ENCODE measurements at regions not wholly inside any gene's neighbourhood (a gene's known extent, or its start where the extent isn't known, plus 50 kb on each side); places are given as distances from the start of the nearest gene placed in this dataset.
"Not testable (repeated sequence)": the region's sequence is repeated elsewhere in the genome, so short reads cannot be mapped to it uniquely, and the experiment has no call there.

DNA sequence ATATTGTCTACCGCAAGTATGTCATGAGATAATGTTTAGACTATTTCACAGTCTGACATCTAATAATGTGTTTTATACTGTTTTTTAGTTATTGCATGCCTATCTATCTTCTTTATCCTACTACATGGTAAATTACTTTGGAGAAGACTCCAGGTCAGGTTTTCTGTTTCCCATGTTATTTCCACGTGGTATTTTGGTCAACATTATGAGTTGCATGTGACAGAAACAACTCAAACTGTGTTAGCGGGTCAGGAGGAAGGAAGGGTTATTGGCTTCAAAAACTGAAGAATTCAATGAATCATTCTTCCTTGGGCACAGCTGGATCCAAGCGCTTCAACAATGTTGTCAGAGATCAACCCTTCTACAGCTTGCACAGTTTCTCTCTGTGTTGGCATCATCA is 252.1 kb upstream of the CCNG1 start:
- no peak for DNase-seq

DNA sequence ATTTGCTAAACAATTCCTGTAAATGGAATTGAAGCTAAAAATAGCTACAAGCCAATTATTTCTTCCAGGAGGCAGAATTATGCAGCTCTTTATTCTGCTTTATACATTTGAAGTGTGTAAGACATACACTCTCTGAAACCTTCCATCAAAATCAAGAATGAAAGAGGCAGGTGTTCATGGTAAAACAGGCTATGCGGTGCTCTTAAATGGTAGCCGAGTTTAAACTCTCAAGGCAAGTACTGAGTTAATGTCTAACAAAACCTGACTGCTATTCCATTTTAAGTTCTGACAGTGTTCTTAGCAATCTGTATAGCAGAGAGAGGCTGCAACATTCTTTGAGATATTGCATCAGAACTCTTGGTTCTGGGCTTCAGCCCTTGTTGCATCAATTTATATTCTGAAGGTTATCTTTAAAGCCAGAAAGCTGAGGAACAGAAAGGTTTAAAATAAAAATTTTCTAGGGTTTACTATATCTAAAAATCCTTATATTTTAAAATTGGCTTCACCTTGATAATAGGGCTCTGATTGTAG is 248.3 kb upstream of the CCNG1 start:
- DNase-seq: no peak

DNA sequence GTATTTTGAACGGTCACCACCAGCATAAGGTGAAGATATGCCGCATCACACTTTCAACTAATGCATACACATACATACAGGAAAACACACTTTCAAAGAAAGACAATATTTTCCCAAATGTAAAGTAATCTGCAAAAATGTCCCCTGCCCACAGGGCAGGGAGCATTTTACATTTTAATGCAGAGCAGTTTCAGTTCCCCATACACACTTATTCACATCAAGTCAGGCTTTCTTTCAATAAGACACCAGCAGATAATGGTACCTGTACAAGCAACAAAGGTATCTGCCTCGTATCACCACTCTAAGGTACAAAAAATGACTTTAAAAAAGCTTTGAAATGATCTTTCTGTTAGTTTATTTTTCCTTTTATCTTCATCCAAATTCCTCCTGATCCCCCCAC is 247.1 kb upstream of the CCNG1 start:
- DNase-seq: no peak

DNA sequence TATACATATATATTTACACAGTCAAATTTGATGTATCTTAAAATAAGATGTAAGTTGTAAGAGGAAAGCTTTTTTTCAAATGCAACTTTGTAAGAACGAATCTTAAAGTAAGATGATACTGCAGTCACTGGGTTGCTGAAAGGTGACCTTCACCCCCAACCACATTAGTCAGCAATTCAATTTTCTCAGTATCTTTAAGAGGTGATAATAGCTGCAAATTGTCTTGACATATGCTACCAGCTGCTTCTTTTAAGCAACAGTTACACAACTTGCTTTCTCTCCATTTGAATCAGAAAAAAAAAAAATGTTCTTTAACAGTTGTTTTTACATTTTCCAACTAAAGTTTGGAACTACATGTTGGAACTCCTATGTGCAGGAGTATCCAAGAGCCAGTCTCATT is 246.6 kb upstream of the CCNG1 start:
- no peak for DNase-seq

DNA sequence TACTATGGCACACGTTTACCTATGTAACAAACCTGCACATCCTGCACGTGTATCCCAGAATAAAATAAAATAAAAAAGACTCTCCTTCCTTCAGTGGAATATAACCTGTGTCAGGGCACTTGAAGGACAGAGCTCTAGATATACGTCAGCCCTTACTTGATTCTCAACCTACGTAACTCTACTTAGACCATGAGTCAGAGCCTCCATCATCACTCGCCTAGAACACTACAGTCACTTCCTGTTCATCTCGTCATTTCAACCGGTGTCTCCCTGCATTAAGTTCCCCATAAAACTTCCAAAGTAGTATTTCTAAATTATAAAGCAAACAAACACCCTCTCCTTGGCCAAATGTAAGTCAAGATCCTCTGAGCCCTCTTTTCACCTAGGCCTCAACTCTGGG is 243.5 kb upstream of the CCNG1 start:
- no peak for DNase-seq

DNA sequence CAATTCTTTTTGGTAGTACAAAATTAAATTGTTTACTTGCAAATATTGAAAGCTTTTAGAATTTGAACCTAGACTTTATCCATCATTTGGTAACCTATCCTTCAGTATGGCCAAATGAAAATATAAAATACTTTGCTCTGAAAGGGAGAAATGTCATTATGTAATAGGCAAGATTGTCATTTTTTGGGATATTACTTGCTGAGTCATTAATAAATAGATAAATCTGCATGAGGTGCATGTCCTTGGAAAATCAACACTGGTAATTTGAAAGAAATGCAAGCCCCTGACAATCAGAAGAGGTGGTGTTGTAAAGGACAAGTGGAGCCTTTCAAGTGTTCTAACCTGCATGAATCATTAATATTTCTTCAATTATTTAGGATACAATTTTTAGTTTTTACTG is 231.8 kb upstream of the CCNG1 start:
- no peak for DNase-seq

DNA sequence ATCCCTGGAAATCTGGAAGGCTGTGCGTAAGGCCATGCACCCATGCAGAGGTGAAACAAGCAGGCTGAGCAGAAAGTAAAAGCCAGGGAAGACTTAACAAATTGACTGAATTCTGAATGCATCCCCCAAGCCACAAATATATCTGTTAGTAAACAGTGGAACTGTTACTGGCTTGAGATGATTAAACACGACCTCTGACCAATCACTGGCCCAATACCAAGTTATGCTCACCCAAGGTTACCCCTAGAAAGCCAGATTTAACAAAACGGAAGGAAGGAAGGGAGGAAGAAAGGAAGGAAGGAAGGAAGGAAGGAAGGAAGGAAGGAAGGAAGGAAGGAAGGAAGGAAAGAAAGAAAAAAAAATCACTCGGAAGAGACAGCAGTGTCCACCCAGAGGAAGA is 215.8 kb upstream of the CCNG1 start:
- no peak for DNase-seq

DNA sequence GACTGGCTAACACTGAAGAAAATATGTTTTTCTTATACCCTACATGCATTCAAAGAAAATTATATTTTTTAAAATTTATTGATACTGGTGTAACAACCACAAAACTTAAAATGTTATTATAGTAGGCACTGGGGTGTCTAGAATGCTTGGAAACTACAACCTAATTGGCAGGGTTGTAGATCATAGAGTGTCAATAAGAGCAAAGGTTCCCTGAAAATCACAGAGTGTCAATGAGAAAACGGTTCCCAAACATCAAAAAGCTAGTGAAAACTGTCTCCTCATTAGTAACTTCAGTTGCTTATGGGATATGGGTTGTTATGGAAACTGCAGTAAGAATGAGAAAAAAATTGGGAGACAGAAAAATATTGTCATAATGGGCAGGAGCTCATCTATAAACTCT is 214.4 kb upstream of the CCNG1 start:
- DNase-seq: no peak

DNA sequence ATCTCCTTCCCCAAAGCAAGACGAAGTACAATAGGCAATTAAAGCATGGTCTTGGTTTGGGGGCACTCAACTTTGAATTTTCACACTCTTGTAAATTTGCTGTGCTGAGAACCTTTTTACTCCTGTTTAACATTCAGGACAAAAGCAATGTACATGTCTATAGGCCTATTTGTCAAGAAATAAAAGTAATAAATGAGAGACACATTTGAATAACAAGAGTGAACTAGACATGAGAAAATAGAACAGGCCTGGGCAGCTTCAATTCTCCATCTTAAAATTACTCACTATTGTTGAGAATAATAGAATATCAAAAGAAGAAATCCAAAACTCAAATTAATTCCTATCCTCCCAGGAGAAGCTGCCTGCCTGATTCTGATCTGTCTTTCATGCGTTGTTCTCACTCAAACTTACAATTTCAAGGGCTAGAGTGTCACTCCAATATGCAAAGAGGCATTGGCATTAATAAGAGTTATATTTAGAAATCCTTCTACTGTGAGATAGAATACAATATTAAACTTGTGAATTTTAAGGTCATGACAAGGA is 192.9 kb upstream of the CCNG1 start:
- DNase-seq: no peak

DNA sequence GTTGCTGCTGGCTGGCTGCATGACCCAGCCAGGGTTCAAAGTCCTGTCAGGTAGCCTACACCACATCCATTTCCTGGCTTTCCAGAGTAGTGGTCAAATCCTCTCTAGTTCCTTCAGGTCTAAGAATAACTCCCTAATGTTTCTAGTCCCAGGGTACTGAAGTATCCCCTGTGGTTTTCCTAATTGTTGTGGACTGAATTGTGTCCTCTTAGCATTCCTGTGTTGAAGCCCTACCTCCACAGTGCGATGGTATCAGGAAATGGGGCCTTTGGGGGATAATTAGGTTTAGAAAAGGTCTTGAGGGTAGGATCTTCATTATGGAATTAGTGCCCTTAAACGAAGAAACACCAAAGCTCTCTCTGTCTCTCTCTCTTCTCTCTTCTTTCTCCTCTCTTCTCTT is 191.8 kb upstream of the CCNG1 start:
- no peak for DNase-seq

DNA sequence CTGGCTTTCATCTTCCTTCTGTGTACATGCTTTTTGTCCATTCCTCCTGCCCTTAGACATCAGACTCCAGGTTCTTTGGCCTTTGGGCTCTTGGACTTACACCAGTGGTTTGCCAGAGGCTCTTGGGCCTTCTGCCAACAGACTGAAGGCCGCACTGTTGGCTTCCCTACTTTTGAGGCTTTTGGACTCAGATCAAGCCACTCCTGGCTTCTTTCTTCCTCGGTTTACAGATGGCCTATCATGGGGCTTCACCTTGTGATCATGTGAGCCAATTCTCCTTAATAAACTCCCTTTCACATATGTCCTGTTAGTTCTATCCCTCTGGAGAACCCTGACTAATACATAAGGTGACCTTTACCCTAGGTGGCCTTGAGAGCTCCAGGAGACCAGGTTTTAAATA is 189.1 kb upstream of the CCNG1 start:
- DNase-seq: peak; percentile 11

DNA sequence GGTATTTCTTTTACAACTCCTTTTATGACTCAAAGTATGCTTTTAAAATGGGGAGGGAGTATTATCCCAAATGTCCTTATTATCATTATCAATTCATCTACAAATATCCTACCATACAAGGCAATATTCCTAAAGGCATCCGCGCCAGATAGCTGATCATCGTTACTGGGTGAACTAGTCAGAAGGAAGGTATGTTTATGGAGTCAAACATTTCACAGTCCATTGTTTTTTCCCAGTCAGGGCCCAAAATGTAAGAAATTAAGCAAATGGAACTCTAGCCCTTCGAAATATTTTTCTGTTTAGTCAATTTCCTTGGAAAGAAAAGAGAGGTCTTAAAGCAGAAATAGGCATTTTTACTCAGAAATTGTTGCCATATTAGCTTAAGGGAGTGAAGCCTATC is 188.5 kb upstream of the CCNG1 start:
- DNase-seq: peak; percentile 78

DNA sequence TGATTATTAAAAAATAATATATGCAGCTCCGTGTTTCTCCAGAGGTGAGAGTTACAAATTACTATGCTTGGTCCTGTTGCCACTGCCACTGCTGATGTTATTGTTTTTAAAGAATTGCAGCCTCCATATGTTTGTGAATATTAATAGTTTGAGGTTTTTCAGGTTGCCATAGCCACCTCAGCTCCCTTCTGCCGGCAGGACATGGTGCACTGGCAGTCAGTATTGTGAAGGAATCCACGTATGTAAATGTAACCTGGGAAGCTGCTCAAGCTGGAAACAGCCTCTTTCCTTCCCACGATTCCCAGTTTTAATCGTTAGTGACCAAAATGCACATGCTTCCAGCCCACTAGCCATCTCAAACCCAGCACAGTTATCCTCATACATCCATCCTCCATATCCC is 184.4 kb upstream of the CCNG1 start:
- DNase-seq: no peak

DNA sequence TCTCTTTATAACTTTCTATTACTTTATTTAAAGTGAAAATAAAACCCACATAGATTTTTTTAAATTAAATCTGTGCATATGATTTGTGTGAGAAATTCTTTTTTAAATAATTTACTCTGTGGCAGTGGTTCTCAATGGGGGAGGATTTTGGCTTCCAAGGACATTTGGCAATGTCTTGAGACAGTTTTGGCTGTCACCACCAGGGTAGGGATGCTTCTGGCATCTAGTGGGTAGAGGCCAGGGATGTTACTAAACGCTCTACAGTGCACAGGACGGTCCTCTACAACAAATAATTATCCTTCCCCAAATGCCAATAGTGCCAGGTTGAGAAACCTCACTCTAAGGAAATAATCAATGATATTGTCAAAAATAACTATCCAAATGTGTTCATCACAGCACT is 177.9 kb upstream of the CCNG1 start:
- no peak for DNase-seq

DNA sequence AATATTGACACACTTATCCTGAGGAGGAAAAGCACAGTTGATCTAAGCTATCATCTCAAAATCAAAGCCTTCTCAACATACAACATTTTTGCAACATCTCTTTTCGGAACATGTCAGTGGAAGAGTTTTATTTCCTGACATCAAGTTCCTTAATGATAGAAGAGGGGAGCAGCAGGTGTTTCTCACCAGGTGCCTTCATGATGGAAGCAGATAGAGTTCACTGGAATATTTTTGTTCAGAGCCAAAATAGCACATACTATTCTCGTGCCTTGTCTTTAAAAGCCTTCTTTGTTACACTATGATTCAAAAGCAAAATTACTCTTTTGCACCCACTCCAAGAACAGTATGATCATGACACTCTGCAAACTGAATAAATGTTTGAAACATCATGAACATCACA is 176.9 kb upstream of the CCNG1 start:
- DNase-seq: no peak

DNA sequence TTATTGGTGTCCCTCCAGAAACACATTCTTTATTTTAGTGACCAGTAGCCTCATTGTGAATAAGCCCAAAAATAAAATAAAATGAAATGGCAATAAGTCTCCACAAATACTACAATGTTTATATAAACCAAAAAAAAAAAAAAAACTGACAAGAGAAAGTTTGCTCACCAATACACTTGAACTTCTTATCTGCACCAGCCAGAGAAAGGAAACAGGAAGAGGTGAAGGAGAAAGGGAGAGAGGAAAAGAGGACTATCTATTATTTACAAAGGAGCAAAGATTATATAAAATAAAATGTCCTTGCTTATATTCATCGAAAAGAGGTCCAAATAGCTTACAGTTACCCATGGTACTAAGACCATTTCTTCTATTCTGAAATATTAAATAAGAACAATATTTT is 176.4 kb upstream of the CCNG1 start:
- DNase-seq: no peak

DNA sequence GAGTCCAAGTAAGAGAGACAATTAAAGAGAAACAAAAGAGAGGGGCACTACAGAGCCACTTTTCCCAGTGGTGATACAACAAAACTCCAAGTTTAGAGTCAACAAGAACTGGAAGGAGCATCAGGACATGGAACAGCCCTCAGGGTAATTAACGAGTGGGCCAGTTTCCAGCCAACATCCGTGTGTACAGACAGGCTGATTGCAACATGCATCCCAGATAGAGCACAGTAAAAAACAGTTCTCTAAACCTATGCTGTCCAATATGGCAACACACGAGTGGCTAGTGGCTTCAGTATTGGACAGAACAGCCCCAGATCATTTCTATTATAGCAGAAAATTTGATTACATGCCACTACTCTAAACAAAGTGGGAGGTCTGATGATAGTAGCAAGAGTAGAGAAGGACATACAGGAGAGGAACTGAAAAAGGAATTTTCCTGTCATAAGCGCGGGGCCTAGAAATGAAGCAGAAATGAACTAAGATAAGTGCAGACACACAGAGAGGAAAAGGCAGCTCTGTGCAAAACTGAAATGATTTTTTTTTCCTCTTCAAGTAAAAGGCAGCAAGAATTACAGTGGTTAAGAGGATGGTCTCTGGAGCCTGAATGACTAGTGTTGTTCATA is 175.6 kb upstream of the CCNG1 start:
- DNase-seq: no peak

DNA sequence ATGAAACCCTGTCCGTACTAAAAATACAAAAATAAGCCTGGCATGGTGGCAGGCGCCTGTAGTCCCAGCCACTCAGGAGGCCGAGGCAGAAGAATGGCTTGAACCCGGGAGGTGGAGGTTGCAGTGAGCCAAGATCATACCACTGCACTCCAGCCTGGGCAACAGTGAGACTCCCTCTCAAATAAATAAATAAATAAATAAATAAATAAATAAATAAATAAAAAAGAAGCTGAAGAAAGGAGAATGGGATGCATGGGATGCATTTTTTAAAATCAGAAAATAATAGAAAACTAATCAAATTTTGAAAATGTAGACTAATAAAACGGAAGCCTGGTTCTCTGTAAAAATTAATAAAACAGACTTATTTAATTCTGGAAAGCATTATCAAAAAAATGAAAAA is 171.1 kb upstream of the CCNG1 start:
- not testable (repeated sequence) for DNase-seq

DNA sequence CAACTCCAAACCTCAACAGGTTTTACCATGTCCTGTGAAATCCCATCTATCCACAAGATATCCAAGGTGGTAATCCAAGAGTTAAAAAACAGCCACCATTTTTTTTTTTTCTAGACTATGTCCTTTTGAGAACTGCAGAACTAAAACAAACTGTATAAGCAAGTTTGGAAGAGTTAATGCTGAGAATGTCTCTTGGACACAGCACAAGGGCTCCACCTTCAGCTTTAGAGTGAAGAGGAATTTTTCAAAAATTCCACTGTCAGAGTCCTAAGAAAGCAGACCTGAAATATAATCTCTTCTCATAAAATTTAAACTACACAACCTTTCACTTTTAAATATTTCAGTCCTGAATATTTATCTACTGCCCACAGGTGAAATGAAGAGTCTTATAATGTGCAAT is 167.8 kb upstream of the CCNG1 start:
- DNase-seq: peak; percentile 7

DNA sequence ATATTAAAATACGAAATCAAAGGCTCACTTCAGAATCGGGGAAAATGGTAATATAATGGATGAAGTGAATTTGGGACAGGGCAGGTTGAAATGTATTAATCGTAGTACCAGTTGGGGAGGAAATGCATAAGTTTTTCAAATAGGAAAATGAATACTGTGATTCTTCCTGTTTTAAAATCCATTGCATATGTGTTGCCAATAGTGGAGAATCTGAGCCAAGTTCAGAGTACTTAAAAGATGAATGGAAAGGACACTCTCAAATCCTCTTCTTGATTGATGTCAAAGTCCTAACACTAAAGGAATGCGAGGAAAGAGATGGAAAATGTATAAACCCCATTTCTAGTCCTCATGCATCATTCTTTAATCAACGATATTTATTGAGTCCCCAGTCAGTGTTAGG is 160.9 kb upstream of the CCNG1 start:
- no peak for DNase-seq

DNA sequence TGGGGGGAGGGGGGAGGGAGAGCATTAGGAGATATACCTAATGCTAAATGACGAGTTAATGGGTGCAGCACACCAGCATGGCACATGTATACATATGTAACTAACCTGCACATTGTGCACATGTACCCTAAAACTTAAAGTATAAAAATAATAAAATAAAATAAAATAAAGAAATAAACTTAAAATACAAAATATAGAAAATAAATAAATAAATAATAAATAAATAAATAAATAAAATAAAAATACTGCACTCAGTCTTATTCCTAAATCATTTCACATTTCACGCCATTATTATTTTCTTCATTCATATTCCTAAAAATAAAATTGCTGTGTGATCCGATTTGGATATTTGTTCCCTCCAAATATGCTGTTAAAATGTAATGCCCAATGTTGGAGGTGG is 156.5 kb upstream of the CCNG1 start:
- DNase-seq: not testable (repeated sequence)

DNA sequence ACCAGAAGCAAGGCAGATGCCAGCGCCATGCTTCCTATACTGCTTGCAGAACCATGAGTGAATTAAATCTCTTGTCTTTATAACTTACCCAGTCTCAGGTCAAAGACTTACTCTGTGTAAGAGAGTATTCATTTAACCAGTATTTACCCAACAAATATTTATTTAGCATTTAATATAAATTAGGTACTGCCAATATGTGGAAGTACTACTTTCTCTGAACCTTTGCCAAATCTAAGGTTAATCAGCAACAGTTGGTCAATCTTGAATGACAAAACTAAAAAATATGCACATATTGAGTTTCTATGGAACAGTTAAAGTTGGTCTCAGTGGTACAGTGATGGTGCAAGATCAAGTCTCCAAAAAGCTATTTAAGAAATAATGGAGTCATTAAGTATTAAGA is 155.9 kb upstream of the CCNG1 start:
- DNase-seq: no peak

DNA sequence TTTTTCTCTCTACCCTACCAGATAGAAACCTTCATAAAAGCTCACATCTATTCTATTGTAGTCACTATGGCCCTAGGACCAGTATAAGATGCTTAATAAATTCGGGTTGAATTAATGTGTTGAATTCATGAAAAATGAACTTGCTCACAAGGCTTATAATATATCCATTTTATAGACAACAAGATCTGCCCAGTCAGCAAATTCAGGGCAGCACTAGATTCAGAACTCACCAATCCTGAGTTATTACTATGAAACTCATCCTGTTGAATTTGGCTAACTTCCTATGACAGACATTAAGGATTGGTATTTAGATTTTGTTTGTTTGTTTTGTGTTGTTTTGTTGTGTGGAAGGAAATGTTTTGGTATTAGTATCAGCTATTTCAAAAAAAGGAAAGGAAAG is 143.6 kb upstream of the CCNG1 start:
- no peak for DNase-seq

DNA sequence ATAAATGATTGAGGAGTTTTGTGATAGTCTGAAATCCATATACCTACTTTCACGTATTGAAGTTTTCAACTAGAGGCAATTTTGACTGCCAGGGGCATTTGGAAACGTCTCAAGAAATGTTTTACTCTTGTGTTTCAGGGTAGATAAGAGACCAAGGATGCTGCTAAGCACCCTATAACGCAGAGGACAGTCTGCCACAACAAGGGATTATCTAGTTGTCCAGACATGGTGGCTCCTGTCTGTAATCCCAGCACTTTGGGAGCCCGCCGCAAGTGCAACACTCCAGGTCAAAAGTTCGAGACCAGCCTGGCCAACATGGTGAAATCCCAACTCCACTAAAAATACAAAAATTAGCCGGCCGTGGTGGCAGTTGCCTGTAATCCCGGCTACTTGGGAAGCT is 133.7 kb upstream of the CCNG1 start:
- DNase-seq: no peak

DNA sequence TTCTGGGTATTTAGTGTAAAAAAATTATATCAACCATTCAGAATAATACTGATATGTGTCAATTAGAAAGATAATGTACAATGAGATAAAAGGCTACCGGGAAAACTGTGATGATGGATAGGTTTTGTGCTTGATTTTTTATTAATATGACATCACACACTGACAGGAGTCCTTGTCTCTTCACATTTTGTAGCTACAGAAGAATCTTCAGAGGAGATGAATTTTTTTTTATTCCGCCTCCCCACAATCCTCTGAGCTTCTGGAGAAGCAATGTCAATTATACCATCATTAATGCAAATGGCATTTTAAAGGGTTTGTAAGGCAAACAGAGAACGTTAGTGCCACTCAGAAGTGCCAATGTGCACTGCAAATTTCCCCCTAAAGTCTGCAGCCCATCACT is 131.7 kb upstream of the CCNG1 start:
- no peak for DNase-seq

All from fibroblast of skin of back (primary cell).